Astrocyte (in vitro differentiated cells and primary cell): ENCODE measurements at regions not wholly inside any gene's neighbourhood (a gene's known extent, or its start where the extent isn't known, plus 50 kb on each side); places are given as distances from the start of the nearest gene placed in this dataset.

Experiments used
- EZH2 ChIP-seq: IDR thresholded peaks from 2 replicates; pipeline ENCODE4 v1.6.1; 2012; ENCODE audit warnings: mild to moderate bottlenecking, low read length, inconsistent platforms; ENCODE audit not compliant: insufficient read depth
- TF ChIP-seq, protein P1 (sequence below): IDR thresholded peaks from 2 replicates; pipeline ENCODE4 v1.5.1; 2011; ENCODE audit warnings: low read depth, mild to moderate bottlenecking, inconsistent platforms, low read length, moderate library complexity; ENCODE audit not compliant: insufficient read depth

GRCh38 chr2:188142088-188142487 lies 149.6 kb upstream of the GULP1 start:
- TF ChIP-seq, protein P1, sequence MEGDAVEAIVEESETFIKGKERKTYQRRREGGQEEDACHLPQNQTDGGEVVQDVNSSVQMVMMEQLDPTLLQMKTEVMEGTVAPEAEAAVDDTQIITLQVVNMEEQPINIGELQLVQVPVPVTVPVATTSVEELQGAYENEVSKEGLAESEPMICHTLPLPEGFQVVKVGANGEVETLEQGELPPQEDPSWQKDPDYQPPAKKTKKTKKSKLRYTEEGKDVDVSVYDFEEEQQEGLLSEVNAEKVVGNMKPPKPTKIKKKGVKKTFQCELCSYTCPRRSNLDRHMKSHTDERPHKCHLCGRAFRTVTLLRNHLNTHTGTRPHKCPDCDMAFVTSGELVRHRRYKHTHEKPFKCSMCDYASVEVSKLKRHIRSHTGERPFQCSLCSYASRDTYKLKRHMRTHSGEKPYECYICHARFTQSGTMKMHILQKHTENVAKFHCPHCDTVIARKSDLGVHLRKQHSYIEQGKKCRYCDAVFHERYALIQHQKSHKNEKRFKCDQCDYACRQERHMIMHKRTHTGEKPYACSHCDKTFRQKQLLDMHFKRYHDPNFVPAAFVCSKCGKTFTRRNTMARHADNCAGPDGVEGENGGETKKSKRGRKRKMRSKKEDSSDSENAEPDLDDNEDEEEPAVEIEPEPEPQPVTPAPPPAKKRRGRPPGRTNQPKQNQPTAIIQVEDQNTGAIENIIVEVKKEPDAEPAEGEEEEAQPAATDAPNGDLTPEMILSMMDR = no peak
- no peak for TF ChIP-seq EZH2
